ENCODE measurements at regions not wholly inside any gene's neighbourhood (a gene's known extent, or its start where the extent isn't known, plus 50 kb on each side); places are given as distances from the start of the nearest gene placed in this dataset.

DNA sequence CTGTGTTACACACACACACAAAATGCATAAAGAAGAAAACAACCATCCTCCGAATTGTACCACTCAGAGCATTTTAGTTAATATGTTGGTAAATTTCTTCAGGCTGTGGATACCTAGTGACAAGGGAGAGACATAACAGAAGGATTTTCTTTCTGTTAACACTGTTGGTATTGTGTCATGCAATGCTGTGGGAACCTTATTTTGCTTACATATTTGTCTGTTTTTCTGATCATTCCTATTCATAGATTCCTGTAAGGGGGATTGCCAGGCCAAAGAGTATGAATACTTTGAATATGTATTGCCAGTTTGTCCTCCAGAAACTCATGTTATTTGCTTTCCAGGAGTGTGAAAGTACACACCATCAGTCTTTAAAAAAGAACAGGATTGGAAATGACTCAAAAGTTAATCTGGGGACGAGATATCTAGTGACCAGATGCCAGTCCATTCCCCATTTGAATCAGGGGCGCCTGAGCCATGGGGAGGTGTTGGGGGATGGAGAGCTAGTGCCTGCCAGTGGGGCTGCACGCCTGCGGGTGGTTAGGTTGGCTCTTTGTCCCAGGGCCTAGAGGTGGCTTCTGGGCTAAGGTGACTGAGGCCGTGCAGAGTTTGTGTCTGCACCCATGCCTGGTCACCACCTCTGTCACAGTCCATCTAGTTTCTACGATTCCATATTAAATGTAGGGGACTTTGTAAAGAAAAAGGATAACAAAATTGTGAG, 142.0 kb downstream of the PTPN20 start:
- no peak for DNase-seq

DNA sequence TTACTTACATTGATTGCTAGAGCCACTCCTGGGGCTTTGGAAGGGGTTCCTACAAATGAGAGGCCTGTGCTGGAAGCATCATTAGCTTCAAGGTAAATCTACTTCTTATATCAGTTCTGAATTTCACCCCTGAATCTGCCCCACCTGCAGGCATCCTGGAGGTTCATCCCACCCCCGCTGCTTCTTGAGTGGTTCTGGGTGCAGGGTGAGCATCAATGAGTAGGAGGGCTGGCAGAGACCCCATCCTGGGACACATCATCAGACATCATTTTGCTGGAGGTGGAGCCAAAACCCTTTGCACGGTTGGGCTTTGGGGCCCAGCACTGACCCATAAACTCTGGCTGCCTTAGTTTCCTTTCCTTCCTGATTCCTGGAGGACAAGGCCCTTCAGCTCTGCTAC, 143.7 kb downstream of the PTPN20 start:
- no peak for DNase-seq

DNA sequence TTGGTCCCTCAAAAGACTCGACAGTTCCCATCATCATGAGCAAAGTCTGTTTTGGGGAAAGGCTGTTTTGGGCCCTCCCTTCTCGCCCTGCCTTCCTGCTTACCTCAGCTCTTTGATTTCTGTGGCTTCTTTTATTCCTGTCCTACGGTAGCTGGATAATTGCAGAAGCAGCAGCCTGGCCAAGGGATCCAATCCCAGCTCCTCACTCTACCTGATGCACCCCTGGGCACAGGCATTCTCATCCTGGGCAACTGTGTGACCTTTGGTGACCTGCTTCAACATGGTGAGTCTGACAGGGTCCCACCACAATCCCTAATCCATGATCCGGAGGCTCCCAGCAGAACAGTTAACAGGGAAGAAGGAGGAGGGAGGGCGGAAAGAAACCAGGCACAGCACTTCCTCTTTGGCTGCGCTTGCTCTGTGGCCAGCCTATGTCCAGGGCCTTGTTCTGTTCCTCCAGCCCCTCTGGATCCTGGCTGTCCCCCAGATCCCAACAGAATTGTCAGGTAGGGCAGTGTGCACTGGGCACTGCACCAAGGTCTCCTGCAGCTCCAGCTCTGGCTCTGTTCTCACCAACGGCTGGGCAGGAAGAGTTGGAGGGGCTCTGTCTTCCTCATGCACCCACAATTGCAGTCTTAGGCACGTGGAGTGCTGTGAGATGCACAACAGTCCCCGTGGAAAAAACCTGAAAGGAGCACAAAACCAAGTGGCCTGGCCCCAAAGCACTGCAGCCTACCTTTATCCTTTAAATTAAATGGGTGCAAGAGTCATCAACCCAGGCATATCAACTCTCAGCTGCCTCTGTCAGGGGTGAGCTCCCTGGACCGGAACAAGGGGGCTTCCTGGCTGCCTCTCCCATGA, 144.4 kb downstream of the PTPN20 start:
- no peak for DNase-seq

DNA sequence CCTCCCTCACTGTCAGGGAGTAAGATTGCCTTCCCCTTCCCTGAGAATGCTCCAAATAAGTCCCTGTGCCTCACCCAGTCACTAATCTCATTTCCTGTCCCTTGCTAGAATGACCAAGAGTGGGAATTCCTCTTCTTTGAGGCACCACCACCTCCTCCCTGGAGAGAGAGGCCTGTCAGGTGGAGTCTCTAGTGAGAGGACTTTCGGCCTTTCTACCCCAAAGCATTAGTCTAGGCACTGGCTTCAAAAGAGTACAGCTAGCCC, 145.0 kb downstream of the PTPN20 start:
- DNase-seq: no peak

DNA sequence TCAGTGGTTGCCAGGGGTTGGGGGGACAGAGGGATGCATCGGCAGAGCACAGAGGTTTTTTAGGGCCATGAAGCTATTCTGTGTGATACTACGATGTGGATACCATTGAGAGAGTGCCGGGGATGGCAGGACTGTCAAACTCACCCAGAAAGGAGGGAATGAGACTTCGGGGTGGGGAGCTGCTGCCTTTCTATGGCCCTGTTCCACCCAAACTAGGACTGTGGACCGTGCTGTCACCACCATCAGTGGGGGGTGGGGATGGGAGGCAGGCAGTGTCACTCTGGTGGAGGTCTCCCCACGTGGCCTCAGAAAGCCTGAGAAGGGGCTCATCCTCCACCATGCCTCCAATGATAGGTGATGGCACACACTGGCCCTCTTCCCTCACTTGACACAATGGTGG, 146.2 kb downstream of the PTPN20 start:
- DNase-seq: no peak

DNA sequence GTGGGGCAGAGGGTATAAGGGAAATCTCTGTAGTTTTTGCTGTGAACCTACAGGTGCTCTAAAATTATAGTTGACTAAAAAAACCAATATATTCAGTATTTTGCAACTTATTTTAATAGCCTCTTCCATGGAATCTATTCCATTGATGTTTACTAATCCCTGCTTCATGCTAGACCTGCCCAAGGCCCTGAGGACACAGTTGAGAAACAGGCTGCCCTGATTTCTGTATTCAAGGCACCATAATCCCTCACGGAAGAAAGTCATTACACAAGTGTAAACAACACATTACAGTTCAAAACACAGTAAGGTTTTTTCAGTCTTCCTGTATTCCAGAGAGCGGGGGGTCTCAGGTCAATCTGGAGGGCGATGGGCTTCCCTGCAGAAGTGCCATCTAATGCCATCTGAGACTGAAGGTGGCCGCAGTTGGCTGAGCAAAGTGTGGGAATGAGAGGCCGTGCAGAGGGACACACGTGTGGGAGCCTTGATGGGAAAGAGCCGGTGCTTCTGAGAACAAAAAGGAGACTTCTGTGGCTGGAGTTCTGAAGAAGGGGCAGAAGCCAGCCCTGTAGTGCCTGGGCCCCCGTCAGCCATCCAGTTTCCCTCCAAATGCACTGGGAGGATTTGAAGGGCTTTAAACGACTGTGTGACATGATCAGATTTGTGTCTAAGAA, 146.9 kb downstream of the PTPN20 start:
- no peak for DNase-seq

DNA sequence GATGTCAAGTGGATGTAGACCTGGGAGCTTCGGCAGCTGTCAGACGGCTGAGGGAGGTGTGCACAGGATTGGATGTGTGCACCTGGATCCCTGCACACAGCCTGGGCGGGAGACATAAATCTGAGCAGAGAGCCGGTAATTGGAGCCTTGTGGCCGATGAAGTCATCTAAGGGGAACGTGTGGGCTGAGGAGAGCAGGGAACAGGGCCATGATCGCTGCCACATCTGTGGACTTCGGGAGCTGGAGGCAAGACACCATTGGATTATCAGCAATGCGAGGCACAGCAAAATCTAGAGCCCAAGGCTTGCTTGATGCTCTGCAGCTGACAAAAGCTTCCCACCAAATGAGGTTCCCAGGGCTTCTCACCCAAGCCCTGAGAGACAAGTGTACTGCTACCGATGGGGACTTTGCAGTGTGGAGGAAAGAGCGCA, 147.7 kb downstream of the PTPN20 start:
- no peak for DNase-seq

DNA sequence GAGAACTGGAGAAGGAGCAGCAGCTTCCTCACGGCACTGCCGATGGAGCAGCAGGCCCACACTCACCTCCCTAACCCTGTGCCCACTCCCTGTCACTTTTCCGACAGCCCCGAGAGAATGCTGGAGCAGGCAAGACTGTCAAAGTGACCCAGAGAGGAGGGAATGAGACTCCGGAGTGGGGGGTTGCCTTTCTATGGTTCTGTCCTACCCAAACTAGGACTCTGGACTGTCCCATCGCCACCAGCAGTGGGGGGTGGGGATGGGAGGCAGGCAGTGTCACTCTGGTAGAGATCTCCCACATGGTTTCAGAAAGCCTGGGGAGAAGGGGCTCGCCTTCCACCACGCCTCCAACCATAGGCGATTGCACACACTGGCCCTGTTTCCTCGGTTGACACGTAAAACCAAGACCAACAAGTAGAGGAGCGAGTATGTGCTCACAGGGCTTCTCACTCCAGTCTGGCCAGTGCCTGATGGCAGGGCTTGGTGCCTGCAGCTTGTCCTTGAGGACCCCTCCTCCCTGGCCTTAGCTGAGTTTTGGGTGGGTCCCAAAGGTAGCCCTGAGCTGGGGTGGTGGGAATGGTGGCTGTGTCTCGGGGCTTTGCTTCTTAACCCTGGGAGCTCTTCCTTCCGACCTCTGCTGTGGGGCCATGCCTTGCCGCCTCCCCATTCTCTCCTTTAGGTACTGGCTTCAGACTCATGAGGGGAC, 148.5 kb downstream of the PTPN20 start:
- no peak for DNase-seq

DNA sequence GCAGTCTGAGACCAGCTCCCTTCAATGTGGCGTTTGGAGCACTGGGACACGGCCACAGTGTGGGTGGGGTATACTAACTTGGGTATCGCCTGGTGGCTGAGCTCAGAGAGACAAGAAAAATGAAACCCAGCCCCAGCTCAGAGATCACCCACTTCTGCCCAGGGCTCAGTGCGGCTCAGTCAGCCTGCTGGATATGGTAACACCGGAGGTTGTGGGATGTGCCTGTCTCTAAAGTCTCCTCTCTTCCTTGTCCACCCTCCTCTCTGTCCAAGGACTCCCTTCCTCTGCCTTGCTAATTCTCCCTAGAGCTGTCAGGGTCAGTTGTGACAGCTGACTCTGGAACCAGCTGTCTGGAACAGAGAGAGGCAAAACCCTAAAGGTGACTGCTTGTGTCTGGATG, 149.1 kb downstream of the PTPN20 start:
- DNase-seq: no peak

DNA sequence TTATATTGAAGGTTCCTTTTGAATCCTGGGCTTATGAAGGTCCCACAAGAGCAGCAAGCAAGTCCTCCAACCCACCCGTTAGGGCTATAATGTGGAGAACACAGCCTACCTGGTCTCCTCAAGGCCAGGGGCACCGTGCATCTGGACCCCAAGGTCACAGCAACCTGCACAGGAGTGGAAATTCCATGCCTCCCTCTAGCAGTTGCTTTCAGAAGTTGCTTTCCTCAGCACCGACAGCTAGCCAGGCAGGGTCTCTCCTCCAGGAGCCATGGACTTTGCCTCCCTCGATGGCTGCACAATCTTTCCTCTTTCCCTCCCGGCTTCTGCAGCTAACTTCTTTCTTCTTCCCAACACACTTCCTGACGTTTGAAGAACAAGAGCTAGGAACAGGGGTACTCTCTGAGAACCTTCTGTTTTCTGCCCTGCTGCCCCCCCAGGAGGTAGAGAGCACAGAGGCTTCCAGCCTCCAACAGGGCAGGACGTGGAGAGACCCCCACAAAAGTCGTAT, 149.8 kb downstream of the PTPN20 start:
- no peak for DNase-seq

DNA sequence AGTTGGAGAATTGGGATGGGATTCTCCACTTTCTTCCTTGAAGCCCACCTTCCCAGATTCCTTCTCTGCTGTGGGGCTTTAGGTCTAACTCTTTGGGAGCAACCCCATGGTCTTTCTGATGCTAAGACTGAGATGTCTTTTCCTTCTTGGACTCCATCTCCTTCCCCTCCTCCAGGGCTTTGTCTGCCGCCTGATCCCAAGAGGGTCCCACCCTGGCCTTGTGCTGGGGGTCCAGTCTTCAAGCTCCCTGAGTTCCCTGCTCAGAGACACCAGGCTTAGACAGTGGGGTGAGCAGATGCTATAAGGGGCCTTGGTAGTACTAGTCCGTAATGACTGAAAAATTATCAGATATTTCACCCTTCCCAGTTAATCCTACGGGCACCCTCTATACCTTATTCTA, 150.5 kb downstream of the PTPN20 start:
- DNase-seq: no peak

DNA sequence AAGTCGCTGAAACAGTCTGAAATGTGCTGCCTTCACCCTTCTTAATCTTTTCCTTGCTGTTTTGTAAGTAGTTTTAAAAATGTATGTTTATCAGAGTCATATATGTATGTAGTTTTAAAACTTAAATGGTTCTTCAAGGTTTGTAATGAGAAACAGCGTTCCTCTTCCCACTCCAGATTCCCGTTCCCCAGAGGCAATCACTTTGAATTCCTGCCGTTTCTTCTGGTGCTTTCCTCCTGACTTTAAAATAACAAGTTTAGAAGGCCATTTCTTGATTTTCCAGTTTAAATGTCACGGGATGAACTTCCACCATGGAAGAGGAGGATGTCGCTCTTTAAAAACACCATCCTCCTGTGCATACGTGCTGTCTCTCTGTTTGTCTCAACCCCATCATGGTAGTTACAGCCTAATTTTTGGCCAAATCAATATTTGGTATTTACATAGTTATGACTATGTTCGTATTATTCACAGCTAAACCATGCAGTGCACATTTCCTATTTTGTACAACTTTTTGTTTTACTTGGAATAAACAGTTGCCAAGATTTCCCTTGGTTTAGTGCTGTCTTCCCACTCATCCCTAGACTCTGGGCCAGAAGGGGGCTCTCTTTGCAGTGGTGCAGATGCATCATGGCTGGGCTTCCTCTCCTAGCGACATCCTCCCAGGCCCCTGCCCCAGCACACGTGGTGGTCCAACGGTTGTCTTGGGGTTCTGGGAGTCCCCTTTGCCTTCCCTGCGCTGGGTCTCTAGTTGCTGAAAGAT, 151.4 kb downstream of the PTPN20 start:
- no peak for DNase-seq

DNA sequence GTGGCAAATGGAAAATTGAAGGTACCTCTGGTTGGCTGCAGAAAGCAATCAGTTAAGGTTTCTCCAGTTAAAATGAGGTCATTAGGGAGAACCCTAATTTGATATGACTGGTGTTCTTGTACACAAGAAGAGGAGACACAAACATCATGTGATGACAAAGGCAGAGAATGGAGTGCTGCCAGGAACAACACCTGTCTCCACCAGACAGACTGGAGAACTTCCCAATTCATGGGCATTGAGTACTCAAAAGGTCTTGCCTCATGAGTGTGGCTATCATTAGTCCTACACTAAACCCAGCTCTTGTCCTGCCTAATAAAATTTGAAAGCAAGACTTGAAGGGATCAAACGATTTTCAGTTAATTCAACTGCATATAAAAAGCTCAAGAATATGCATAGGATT, 152.6 kb downstream of the PTPN20 start:
- no peak for DNase-seq

DNA sequence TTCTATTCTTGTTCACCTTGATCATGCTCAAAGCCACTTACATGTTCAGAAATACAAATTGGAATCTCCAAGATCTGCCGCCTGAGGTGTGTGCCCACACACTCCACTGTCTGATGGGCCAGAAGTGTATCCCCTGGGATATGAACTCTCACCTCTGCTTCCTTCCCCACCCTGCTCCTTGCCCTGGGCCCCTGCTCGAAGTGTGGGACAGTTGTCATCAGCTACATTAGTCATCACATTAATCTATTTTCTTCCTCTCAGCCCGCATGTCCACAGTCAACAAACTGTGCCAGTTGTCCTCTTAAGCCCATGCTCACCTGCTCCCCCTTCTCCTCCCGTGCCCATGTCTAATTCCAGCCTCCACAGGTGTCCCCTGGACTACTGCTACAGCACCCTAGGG, 154.7 kb downstream of the PTPN20 start:
- DNase-seq: no peak

DNA sequence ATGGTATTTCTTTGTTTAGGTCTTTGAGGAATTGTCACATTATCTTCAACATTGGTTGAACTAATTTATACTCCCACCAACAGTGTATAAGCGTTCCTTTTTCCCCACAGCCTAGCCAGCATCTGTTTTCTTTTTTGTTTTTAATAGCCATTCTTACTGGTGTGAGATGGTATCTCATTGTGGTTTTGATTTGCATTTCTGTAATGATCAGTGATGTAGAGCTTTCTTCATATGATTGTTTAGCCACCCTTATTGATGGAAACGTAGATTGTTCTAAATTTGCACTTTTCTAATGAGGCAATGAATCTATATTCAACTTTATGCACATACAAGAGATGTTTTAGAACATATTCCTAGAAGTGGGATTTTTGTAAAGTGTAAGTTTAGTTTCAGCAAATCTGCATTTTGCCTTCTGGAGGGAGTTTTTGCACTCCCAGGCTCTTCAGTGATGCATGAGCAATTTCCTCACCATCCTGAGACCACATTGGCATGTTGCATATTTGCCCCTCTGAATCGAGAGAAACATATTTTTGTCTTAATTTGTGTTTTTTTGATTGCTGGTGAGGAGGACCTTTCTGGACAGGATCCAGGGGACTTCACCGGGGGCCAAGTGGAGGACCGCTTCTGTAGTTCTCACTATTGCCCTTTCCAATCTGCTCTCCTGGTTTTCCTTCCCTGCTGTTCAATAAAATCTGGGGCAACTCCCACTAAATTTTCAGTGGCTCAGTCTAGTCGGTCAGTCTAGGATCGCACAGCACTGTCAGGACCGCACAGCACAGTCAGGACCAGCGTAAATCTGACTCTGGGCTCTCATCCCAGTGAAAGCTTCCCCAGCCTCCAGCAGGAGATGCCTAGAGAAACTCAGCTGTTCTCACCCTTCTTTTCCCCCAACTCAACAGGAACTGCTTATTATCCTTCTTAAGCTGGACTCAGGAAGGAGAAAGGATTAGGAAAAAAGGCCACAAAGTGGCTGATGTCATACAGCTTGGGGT, 157.0 kb downstream of the PTPN20 start:
- no peak for DNase-seq

DNA sequence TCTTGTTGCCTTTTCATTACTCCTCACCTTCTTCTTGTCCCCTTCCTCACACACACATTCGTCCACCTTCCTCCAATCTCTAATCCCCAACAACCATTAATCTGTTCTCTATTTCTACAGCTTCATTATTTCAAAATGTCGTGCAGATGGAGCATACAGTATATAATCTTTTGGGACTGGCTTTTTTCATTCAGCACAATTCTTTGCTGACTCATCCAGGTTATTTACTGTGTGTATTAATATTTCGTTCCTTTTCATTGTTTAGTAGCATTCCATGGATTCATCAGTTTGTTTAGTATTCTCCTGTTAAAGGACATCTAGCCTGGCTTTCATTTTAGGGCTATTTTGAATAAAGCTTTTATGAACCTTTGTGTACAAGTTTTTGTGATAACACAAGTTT, 159.3 kb downstream of the PTPN20 start:
- DNase-seq: no peak

DNA sequence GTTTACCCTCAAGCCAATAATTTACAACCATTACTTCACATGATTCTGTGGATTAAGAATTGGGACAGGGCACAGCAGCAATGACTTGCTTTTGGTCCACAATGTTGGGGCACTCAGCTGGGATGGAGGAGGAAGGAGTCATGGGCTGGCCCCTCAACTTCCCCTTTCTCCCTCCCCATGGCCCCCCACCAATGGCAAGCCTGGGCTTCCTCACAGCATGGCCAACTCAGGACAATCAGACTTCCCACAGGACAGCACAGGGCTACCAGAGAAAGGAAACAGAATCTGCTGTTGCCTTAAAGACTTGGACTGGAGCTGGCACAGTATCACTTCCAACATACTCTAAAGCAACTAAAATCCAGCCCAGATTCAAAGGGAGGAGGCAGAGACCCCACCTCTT, 160.7 kb downstream of the PTPN20 start:
- DNase-seq: no peak

DNA sequence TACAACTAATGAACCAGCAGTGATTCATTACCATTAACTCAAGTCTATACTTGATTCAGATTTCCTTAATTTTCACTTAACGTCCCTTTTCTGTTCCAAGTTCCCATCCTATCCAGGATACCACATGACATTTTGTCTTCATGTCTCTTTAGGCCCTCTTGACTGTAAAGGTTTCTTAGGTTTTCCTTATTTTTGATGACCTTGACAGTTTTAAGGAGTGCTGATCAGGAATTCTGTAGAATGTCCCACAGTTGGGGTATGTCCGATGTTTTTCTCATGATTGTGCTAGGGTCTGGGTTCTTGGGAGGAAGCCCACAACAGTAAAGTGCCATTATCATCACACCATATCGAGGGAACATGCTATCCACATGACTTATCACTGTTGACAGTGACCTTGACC, 162.7 kb downstream of the PTPN20 start:
- DNase-seq: no peak

DNA sequence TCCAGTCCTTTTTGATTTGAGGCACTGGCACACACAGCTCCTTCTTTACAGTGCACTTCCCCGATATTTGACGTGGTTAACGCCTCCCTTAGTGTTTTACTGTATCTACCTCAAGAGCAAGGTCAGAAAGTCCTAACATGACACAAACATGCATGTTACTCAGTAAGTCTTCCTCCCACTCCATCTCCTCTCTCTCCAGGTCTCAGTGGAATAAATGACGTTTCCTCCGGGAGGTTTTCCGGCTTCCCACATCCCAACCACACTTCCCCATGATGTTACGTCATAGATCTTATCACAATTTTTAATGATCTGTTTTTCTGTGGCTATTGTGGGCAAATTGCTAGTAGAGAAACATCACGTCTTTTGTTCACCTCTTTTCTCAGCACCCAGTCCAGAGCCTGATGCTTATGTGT, 165.7 kb downstream of the PTPN20 start:
- DNase-seq: no peak

DNA sequence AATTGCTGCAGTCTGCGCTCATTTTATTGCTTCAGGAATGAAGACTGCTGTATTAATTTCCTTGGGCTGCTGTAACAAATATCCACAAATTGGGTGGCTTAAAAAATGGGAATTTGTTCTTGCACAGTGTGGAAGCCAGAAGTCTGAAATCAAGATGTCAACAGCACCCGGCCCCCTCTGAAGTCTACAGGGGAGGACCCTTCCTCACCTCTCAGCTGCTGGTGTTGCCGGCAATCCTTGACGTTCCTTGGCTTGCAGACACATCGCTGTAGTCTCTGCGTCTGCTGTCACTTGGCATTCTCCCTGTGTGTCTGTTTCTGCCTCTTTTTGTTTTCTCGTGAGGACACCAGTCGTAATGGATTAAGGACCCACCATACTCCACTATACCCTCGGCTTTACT, 166.2 kb downstream of the PTPN20 start:
- no peak for DNase-seq

DNA sequence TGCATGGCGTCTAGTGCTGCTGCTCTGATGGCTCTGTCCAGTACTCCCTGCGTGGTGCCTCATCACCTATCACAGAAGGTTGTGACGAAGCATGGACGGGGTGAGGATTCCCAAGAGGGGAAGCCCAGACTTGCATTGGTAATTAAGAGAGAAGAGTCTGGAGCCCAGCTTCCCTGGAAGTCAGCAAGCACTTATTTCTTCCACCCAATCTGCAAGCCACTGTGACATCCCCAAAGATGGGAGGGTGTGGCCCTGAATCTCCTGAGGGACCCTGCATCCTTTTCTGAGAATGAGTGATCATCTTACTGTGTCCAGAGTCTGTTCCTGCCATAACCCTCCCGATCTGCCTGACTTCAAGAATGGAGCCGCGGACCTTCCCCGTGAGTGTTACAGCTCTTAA, 166.7 kb downstream of the PTPN20 start:
- DNase-seq: no peak

Data from central memory CD4-positive, alpha-beta T cell (primary cell).